PC-3 (cell line): ENCODE measurements at regions not wholly inside any gene's neighbourhood (a gene's known extent, or its start where the extent isn't known, plus 50 kb on each side); places are given as distances from the start of the nearest gene placed in this dataset.

Experiments
- EZH2 ChIP-seq: fragments of 300-600 bp; sonication (generic); IDR thresholded peaks from one replicate; pipeline ENCODE4 v1.6.1; 2017; ENCODE audit warnings: antibody characterized with exemption, mild to moderate bottlenecking, low read length; ENCODE audit not compliant: unreplicated experiment
- EZH2phosphoT487 ChIP-seq: fragments of 300-600 bp; sonication (generic); IDR thresholded peaks from 2 replicates; pipeline ENCODE4 v1.6.1; 2018; ENCODE audit warnings: mild to moderate bottlenecking, antibody characterized with exemption, low read length, borderline replicate concordance
- TF ChIP-seq, protein P1 (sequence below): fragments of 300-600 bp; sonication (generic); conservative IDR thresholded peaks from 2 replicates; pipeline ENCODE4 v1.5.1; 2017; ENCODE audit warnings: antibody characterized with exemption, low read depth, mild to moderate bottlenecking, low read length

DNA sequence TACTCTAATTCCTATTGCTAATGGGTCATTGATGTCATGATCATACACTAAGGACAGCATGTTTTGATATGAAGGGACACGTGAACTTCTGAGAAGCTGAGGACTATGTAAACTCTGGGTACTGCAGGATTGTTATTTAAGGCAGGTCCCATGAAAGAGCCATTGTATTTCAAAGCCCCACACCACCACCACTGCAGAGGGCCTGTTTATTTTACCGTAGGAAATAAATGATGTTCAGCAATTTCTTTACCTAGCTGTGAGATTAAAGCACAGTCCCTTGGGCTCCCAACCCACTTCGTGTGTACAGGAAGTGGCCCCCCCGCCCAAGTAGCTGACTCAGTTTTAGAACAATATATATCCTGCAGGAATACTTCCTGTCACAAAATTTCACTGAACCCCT, 89.8 kb upstream of the ACSL4 start:
- TF ChIP-seq, protein P1, sequence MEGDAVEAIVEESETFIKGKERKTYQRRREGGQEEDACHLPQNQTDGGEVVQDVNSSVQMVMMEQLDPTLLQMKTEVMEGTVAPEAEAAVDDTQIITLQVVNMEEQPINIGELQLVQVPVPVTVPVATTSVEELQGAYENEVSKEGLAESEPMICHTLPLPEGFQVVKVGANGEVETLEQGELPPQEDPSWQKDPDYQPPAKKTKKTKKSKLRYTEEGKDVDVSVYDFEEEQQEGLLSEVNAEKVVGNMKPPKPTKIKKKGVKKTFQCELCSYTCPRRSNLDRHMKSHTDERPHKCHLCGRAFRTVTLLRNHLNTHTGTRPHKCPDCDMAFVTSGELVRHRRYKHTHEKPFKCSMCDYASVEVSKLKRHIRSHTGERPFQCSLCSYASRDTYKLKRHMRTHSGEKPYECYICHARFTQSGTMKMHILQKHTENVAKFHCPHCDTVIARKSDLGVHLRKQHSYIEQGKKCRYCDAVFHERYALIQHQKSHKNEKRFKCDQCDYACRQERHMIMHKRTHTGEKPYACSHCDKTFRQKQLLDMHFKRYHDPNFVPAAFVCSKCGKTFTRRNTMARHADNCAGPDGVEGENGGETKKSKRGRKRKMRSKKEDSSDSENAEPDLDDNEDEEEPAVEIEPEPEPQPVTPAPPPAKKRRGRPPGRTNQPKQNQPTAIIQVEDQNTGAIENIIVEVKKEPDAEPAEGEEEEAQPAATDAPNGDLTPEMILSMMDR, result no peak
- TF ChIP-seq EZH2phosphoT487 (no peak), EZH2 (no peak)
